CD8-positive, alpha-beta memory T cell (primary cell): ENCODE measurements at regions not wholly inside any gene's neighbourhood (a gene's known extent, or its start where the extent isn't known, plus 50 kb on each side); places are given as distances from the start of the nearest gene placed in this dataset.

Source experiments
- CTCF ChIA-PET: fragments of 350-600 bp; sonication (Branson Sonifier 250); formaldehyde crosslinking; loops from one replicate; lab custom pipeline; 2021; ENCODE audit warnings: antibody characterized with exemption; lab: Charles Lee
- POLR2A ChIA-PET: fragments of 350-600 bp; sonication (Branson Sonifier 250); formaldehyde crosslinking; loops from one replicate; lab custom pipeline; 2021; ENCODE audit warnings: antibody characterized with exemption; lab: Charles Lee
- DNase-seq, 5 donors: peaks; one replicate each; pipeline versions ENCODE4 v3.0.0 to v3.0.0-alpha.2; 2020 to 2022; ENCODE audit warnings: mixed read lengths in 1 of 5
- H3K27ac ChIP-seq: one replicate; pipeline ENCODE4 v1.7.0; 2013; ENCODE audit warnings: low read depth, mild to moderate bottlenecking, low read length, moderate library complexity
- H3K27me3 ChIP-seq: 2 replicates; pipeline ENCODE4 v1.7.0; 2013; ENCODE audit warnings: low read length, mild to moderate bottlenecking; ENCODE audit not compliant: insufficient read depth, poor library complexity, severe bottlenecking
- H3K36me3 ChIP-seq: 2 replicates; pipeline ENCODE4 v1.7.0; 2013; ENCODE audit warnings: mild to moderate bottlenecking, low read length, moderate library complexity; ENCODE audit not compliant: insufficient read depth
- H3K4me1 ChIP-seq: 2 replicates; pipeline ENCODE4 v1.7.0; 2013; ENCODE audit warnings: mild to moderate bottlenecking, low read length, moderate library complexity; ENCODE audit not compliant: insufficient read depth
- H3K4me3 ChIP-seq: 2 replicates; pipeline ENCODE4 v1.7.0; 2013; ENCODE audit warnings: mild to moderate bottlenecking, low read length
- H3K9me3 ChIP-seq: 2 replicates; pipeline ENCODE4 v1.7.0; 2013; ENCODE audit warnings: mild to moderate bottlenecking, low read length
- H3K27ac Mint-ChIP-seq, 8 donors: one replicate each; pipeline ENCODE4 v1.8.0; 2020 to 2021; ENCODE audit warnings: mixed read lengths in 8 of 8, mild to moderate bottlenecking in 6 of 8, inconsistent platforms in 3 of 8, moderate library complexity in 3 of 8
- H3K27me3 Mint-ChIP-seq, 2 donors: one replicate each; pipeline ENCODE4 v1.8.0; 2020 to 2021; ENCODE audit warnings: mixed read lengths in 2 of 2, mild to moderate bottlenecking in 1 of 2, moderate library complexity in 1 of 2
- H3K36me3 Mint-ChIP-seq, 3 donors: one replicate each; pipeline ENCODE4 v1.8.0; 2020 to 2021; ENCODE audit warnings: mixed read lengths in 3 of 3, inconsistent platforms in 1 of 3, mild to moderate bottlenecking in 1 of 3
- H3K4me1 Mint-ChIP-seq, 3 donors: one replicate each; pipeline ENCODE4 v1.8.0; 2020 to 2021; ENCODE audit warnings: mixed read lengths in 3 of 3, inconsistent platforms in 1 of 3, mild to moderate bottlenecking in 1 of 3
- H3K4me3 Mint-ChIP-seq, 7 donors: one replicate each; pipeline ENCODE4 v1.8.0; 2020 to 2021; ENCODE audit warnings: mixed read lengths in 7 of 7, mild to moderate bottlenecking in 6 of 7, moderate library complexity in 4 of 7, inconsistent platforms in 2 of 7
- H3K9me3 Mint-ChIP-seq, 5 donors: one replicate each; pipeline ENCODE4 v1.8.0; 2020 to 2022; ENCODE audit warnings: mixed read lengths in 5 of 5, mild to moderate bottlenecking in 3 of 5, moderate library complexity in 2 of 5, inconsistent platforms in 1 of 5

- CTCF ChIA-PET: no interaction called here
- Histone ChIP-seq H3K4me1 (no peaks in the 10 kb centered on the region), H3K9me3 (no peaks in the 10 kb centered on the region), H3K27ac (no peak overlapping the region), H3K4me3 (no peak overlapping the region), H3K36me3 (no peaks in the 10 kb centered on the region), H3K27me3 (no peaks in the 10 kb centered on the region)
- no peak overlapping the region for H3K27ac Mint-ChIP-seq
- POLR2A ChIA-PET: no interaction called here
- peaks cover 1 to 10% (median 5%) of the 10 kb centered on the region in 5 donors for H3K9me3 Mint-ChIP-seq
- H3K27me3 Mint-ChIP-seq: peaks cover 0 to 3% of the 10 kb centered on the region in 2 donors
- H3K4me1 Mint-ChIP-seq: no peaks in the 10 kb centered on the region
- no peak for DNase-seq
- H3K36me3 Mint-ChIP-seq: no peaks in the 10 kb centered on the region
- H3K4me3 Mint-ChIP-seq: no peak overlapping the region
These were observed 137.3 kb upstream of the TENM4 start for GRCh38 chr11:79578116-79578515.

GRCh38 chr11:79575701-79576100 is 134.9 kb upstream of the TENM4 start:
- H3K36me3 Mint-ChIP-seq: no peaks in the 10 kb centered on the region
- H3K4me1 Mint-ChIP-seq: no peaks in the 10 kb centered on the region
- H3K4me3 Mint-ChIP-seq: no peak overlapping the region
- Histone ChIP-seq H3K4me3 (no peak overlapping the region), H3K4me1 (no peaks in the 10 kb centered on the region), H3K36me3 (no peaks in the 10 kb centered on the region), H3K27me3 (no peaks in the 10 kb centered on the region), H3K27ac (no peak overlapping the region), H3K9me3 (no peaks in the 10 kb centered on the region)
- peaks cover 0 to 3% of the 10 kb centered on the region in 2 donors for H3K27me3 Mint-ChIP-seq
- CTCF ChIA-PET: no interaction called here
- POLR2A ChIA-PET: no interaction called here
- H3K27ac Mint-ChIP-seq: no peak overlapping the region
- DNase-seq: no peak
- H3K9me3 Mint-ChIP-seq: peaks cover 0 to 8% (median 5%) of the 10 kb centered on the region in 5 donors

DNA sequence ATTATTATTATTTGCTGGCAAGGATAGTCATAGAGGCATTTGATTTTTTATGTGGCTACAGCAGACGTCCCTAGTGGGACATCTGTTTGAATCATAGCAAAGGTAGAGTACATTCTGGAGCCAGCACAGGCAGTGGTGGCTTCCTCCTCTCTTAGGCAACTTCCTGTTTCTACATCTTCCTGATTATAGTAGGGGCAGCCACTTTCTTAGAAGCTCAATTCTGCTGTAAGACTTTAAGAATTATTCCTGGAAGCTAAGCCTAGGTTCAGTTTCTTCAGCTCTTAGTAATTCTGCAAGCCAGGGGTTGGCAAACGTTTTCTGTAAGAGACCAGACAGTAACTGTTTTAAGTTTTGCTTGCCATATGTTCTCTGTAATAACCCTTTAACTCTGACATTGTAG is 129.3 kb upstream of the TENM4 start:
- Mint-ChIP-seq H3K27ac (no peak overlapping the region), H3K36me3 (no peaks in the 10 kb centered on the region), H3K4me1 (no peaks in the 10 kb centered on the region), H3K27me3 (no peaks in the 10 kb centered on the region), H3K4me3 (no peak overlapping the region), H3K9me3 (peaks cover 0 to 16% (median 6%) of the 10 kb centered on the region in 5 donors)
- no peaks in the 10 kb centered on the region for H3K4me1 ChIP-seq
- no peak for DNase-seq
- no peak overlapping the region for H3K27ac ChIP-seq
- POLR2A ChIA-PET: no interaction called here
- H3K9me3 ChIP-seq: no peaks in the 10 kb centered on the region
- H3K4me3 ChIP-seq: no peak overlapping the region
- CTCF ChIA-PET: no interaction called here
- no peaks in the 10 kb centered on the region for H3K36me3 ChIP-seq
- no peaks in the 10 kb centered on the region for H3K27me3 ChIP-seq

GRCh38 chr11:79564288-79564925 is 123.6 kb upstream of the TENM4 start:
- no peak overlapping the region for H3K4me3 Mint-ChIP-seq
- DNase-seq: no peak
- Histone ChIP-seq H3K27me3 (no peaks in the 10 kb centered on the region), H3K4me3 (no peak overlapping the region), H3K27ac (no peak overlapping the region), H3K4me1 (no peaks in the 10 kb centered on the region), H3K9me3 (no peaks in the 10 kb centered on the region), H3K36me3 (no peaks in the 10 kb centered on the region)
- H3K27ac Mint-ChIP-seq: no peak overlapping the region
- no peaks in the 10 kb centered on the region for H3K36me3 Mint-ChIP-seq
- ChIA-PET CTCF (no interaction called here), POLR2A (no interaction called here)
- H3K4me1 Mint-ChIP-seq: no peaks in the 10 kb centered on the region
- H3K27me3 Mint-ChIP-seq: peaks cover 0 to 1% of the 10 kb centered on the region in 2 donors
- peaks cover 4 to 17% (median 9%) of the 10 kb centered on the region in 5 donors for H3K9me3 Mint-ChIP-seq

DNA sequence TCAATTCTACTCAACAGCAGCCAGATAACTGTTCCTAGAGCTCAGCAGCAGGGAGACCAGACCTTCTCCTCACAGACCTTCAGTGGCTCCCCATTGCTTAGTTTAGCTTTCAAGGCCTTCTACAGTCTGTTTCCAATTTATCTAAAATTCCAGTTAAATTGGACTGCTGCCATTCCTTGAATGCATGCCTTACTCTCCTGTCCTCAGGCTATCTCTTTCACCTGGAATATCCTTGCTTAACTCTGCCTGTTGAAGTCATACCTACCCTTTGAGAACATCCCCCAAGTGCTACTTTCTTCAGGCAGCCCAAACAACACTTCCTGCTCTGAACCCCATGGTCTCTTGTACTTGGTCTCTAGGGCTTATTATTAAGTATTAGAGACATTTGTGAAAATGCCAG is 120.7 kb upstream of the TENM4 start:
- Histone ChIP-seq H3K36me3 (no peaks in the 10 kb centered on the region), H3K27ac (no peak overlapping the region), H3K4me3 (no peak overlapping the region), H3K27me3 (no peaks in the 10 kb centered on the region), H3K9me3 (no peaks in the 10 kb centered on the region), H3K4me1 (no peaks in the 10 kb centered on the region)
- H3K27me3 Mint-ChIP-seq: peaks cover 0 to 1% of the 10 kb centered on the region in 2 donors
- peaks cover 0 to 10% (median 8%) of the 10 kb centered on the region in 5 donors for H3K9me3 Mint-ChIP-seq
- H3K36me3 Mint-ChIP-seq: no peaks in the 10 kb centered on the region
- CTCF ChIA-PET: no interaction called here
- DNase-seq: no peak
- POLR2A ChIA-PET: no interaction called here
- H3K4me1 Mint-ChIP-seq: no peaks in the 10 kb centered on the region
- H3K27ac Mint-ChIP-seq: no peak overlapping the region
- H3K4me3 Mint-ChIP-seq: no peak overlapping the region

DNA sequence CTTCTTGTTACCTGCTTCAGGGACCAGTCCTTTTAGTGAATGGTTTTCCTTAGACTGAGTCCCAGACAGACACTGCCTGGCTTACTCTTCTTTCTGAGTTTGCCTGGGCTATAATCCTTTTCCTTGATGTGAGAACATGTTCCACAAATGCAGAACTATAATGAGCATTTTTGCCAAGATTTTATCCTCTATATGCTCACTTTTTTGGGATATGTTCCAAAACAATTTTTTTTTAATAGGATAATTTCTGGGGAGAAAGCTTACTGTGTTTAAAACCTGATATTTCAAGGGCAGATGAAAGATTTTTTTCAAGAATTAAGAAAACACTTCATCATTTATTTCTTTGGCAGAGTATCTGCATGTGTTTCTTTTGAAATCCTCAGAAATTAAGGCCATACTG is 110.0 kb upstream of the TENM4 start:
- no peaks in the 10 kb centered on the region for H3K36me3 Mint-ChIP-seq

GRCh38 chr11:79547256-79547655 is 106.4 kb upstream of the TENM4 start:
- H3K4me1 ChIP-seq: no peaks in the 10 kb centered on the region
- H3K27ac ChIP-seq: no peak overlapping the region
- ChIA-PET CTCF (no interaction called here), POLR2A (no interaction called here)
- no peaks in the 10 kb centered on the region for H3K9me3 ChIP-seq
- H3K27ac Mint-ChIP-seq: no peak overlapping the region
- no peaks in the 10 kb centered on the region for H3K36me3 Mint-ChIP-seq
- no peaks in the 10 kb centered on the region for H3K27me3 Mint-ChIP-seq
- no peak for DNase-seq
- H3K4me3 Mint-ChIP-seq: no peak overlapping the region
- H3K27me3 ChIP-seq: no peaks in the 10 kb centered on the region
- H3K4me1 Mint-ChIP-seq: no peaks in the 10 kb centered on the region
- peaks cover 0 to 3% (median 0%) of the 10 kb centered on the region in 5 donors for H3K9me3 Mint-ChIP-seq
- no peak overlapping the region for H3K4me3 ChIP-seq
- no peaks in the 10 kb centered on the region for H3K36me3 ChIP-seq

More for the DNA sequence above, 110.0 kb upstream of the TENM4 start:
- no peaks in the 10 kb centered on the region for H3K9me3 ChIP-seq
- no peaks in the 10 kb centered on the region for H3K27me3 ChIP-seq
- DNase-seq: no peak
- CTCF ChIA-PET: no interaction called here
- no peak overlapping the region for H3K27ac ChIP-seq
- Mint-ChIP-seq H3K4me1 (no peaks in the 10 kb centered on the region), H3K9me3 (peaks cover 0 to 5% (median 2%) of the 10 kb centered on the region in 5 donors), H3K27ac (no peak overlapping the region), H3K27me3 (no peaks in the 10 kb centered on the region), H3K4me3 (no peak overlapping the region)
- H3K36me3 ChIP-seq: no peaks in the 10 kb centered on the region
- no peaks in the 10 kb centered on the region for H3K4me1 ChIP-seq
- no peak overlapping the region for H3K4me3 ChIP-seq
- POLR2A ChIA-PET: no interaction called here

DNA sequence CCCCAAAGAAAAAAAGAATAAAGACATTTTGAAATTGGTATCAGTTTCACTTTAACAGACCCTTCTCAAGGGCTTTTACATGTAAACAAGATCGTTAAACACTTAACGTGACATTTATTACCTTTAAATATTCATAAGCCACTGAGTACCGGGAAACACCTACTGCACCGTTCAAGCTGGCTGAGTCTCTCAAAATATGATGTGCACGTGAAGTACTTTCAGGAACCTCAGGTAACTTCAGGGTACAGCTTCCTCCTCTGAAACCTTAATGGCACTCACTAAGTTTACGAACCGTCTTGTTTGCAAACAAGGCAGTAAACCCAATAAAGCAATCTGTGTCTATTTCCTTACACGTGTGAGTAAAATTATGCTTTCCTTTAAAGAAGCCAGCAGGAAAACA is 105.5 kb upstream of the TENM4 start:
- H3K27me3 Mint-ChIP-seq: no peaks in the 10 kb centered on the region
- no peaks in the 10 kb centered on the region for H3K36me3 ChIP-seq
- no peaks in the 10 kb centered on the region for H3K9me3 ChIP-seq
- DNase-seq: no peak
- no peak overlapping the region for H3K27ac ChIP-seq
- H3K4me1 ChIP-seq: no peaks in the 10 kb centered on the region
- ChIA-PET POLR2A (no interaction called here), CTCF (no interaction called here)
- peaks cover 0 to 3% (median 3%) of the 10 kb centered on the region in 5 donors for H3K9me3 Mint-ChIP-seq
- H3K4me3 Mint-ChIP-seq: no peak overlapping the region
- no peaks in the 10 kb centered on the region for H3K4me1 Mint-ChIP-seq
- no peak overlapping the region for H3K27ac Mint-ChIP-seq
- no peaks in the 10 kb centered on the region for H3K36me3 Mint-ChIP-seq
- no peaks in the 10 kb centered on the region for H3K27me3 ChIP-seq
- no peak overlapping the region for H3K4me3 ChIP-seq
